Lung (tissue), 11 donors: ENCODE measurements at regions not wholly inside any gene's neighbourhood (a gene's known extent, or its start where the extent isn't known, plus 50 kb on each side); places are given as distances from the start of the nearest gene placed in this dataset.

Experiments
- ATAC-seq: fragments of 200-7000 bp; cut with Tn5 transposase; one replicate; pipeline ENCODE4 v1.9.1; 2020; ENCODE audit warnings: moderate number of reproducible peaks; ENCODE audit not compliant: insufficient read depth, low FRiP score
- DNase-seq, 3 donors: peaks; one replicate each; pipeline ENCODE4 v3.0.0-alpha.2; 2013 to 2017
- H3K27ac ChIP-seq, 2 donors: one replicate each; pipeline ENCODE4 v1.5.1; 2013; ENCODE audit warnings: mild to moderate bottlenecking in 2 of 2, moderate library complexity in 2 of 2, control low read depth in 1 of 2, inconsistent platforms in 1 of 2, low read depth in 1 of 2, low read length in 1 of 2
- H3K27me3 ChIP-seq, 3 donors: one replicate each; pipeline ENCODE4 v1.5.1; 2013; ENCODE audit warnings: low read length in 2 of 3; ENCODE audit not compliant: control insufficient read depth in 3 of 3, insufficient read depth in 3 of 3
- H3K36me3 ChIP-seq, 4 donors: one replicate each; pipeline ENCODE4 v1.5.1; 2013; ENCODE audit warnings: low read length in 4 of 4, mild to moderate bottlenecking in 1 of 4, moderate library complexity in 1 of 4; ENCODE audit not compliant: control insufficient read depth in 4 of 4, insufficient read depth in 4 of 4
- H3K4me1 ChIP-seq, 5 donors: one replicate each; pipeline ENCODE4 v1.5.1; 2013; ENCODE audit warnings: low read length in 5 of 5, mild to moderate bottlenecking in 2 of 5, moderate library complexity in 1 of 5; ENCODE audit not compliant: control insufficient read depth in 5 of 5, insufficient read depth in 5 of 5
- H3K4me3 ChIP-seq: one replicate; pipeline ENCODE4 v1.5.1; 2013; ENCODE audit warnings: mild to moderate bottlenecking, control low read depth, moderate library complexity
- H3K9ac ChIP-seq, 2 donors: one replicate each; pipeline ENCODE4 v1.5.1; 2013; ENCODE audit warnings: low read length in 2 of 2, control low read depth in 1 of 2; ENCODE audit not compliant: insufficient read depth in 1 of 2
- H3K9me3 ChIP-seq, 4 donors: one replicate each; pipeline ENCODE4 v1.5.1; 2013; ENCODE audit warnings: low read length in 3 of 4, mild to moderate bottlenecking in 1 of 4, moderate library complexity in 1 of 4; ENCODE audit not compliant: control insufficient read depth in 4 of 4, insufficient read depth in 3 of 4
- CTCF ChIP-seq: IDR thresholded peaks from 2 replicates; pipeline ENCODE4 v1.5.1; 2012; ENCODE audit warnings: mild to moderate bottlenecking; ENCODE audit errors: control extremely low read depth, extremely low read depth
- WGBS, 2 donors: extraction: QIAGEN DNeasy Blood & Tissue Kit; methylation state at CpG; one replicate each; pipeline ENCODE4 v1.1.7; 2013; 5-methylcytosine and 5-hydroxymethylcytosine counted together
- donor health status: control.
- donor health status: control.
- donor health status: Bipolar disorder and iron deficiency.
- donor health status: healthy.
- donor health status: DM: yes; HTN: yes; CAD: no.

GRCh38 chr3:28761375-28761774 is 412.8 kb upstream of the AZI2 start:
- H3K27ac ChIP-seq: no peak overlapping the region
- no peaks in the 10 kb centered on the region for H3K4me1 ChIP-seq
- ATAC-seq: no peak
- no peak for TF ChIP-seq CTCF
- peaks cover 0 to 2% (median 0%) of the 10 kb centered on the region in 4 donors for H3K9me3 ChIP-seq
- no peak overlapping the region for H3K9ac ChIP-seq
- 0 to 57% methylated on average over 1 of the region's 1 CpG for WGBS, 2 donors
- no peak for DNase-seq
- H3K27me3 ChIP-seq: no peaks in the 10 kb centered on the region
- H3K4me3 ChIP-seq: no peak overlapping the region
- no peaks in the 10 kb centered on the region for H3K36me3 ChIP-seq

GRCh38 chr3:28765194-28765593 is 416.6 kb upstream of the AZI2 start:
- no peak for TF ChIP-seq CTCF
- Histone ChIP-seq H3K27me3 (no peaks in the 10 kb centered on the region), H3K4me3 (no peak overlapping the region), H3K9ac (no peak overlapping the region), H3K4me1 (no peaks in the 10 kb centered on the region), H3K27ac (no peak overlapping the region), H3K9me3 (peaks cover 0 to 2% (median 0%) of the 10 kb centered on the region in 4 donors), H3K36me3 (no peaks in the 10 kb centered on the region)
- ATAC-seq: no peak
- DNase-seq: no peak
- WGBS, 2 donors: 86 to 89% methylated on average over 1 of the region's 1 CpG

- H3K36me3 ChIP-seq: no peaks in the 10 kb centered on the region
- peaks cover 0 to 19% (median 6%) of the 10 kb centered on the region in 4 donors for H3K9me3 ChIP-seq
- no peak for TF ChIP-seq CTCF
- H3K27ac ChIP-seq: no peak overlapping the region
- ATAC-seq (no peak), DNase-seq (no peak)
- H3K4me3 ChIP-seq: no peak overlapping the region
- no peaks in the 10 kb centered on the region for H3K27me3 ChIP-seq
- H3K4me1 ChIP-seq: no peaks in the 10 kb centered on the region
- 12 to 34% methylated on average over 1 of the region's 1 CpG for WGBS, 2 donors
- no peak overlapping the region for H3K9ac ChIP-seq
Measured at GRCh38 chr3:28768439-28768838, 419.8 kb upstream of the AZI2 start.

GRCh38 chr3:28777806-28778475 is 429.3 kb upstream of the AZI2 start:
- no peak overlapping the region for H3K4me3 ChIP-seq
- no peak overlapping the region for H3K9ac ChIP-seq
- no peak for TF ChIP-seq CTCF
- DNase-seq (no peak), ATAC-seq (no peak)
- H3K36me3 ChIP-seq: no peaks in the 10 kb centered on the region
- peaks cover 0 to 3% (median under 1%) of the 10 kb centered on the region in 4 donors for H3K9me3 ChIP-seq
- H3K27ac ChIP-seq: no peak overlapping the region
- H3K4me1 ChIP-seq: peaks cover 0 to 5% (median 0%) of the 10 kb centered on the region in 5 donors
- no peaks in the 10 kb centered on the region for H3K27me3 ChIP-seq
- WGBS, 2 donors: 89 to 90% methylated on average over 6 of the region's 6 CpGs
